ENCODE measurements at regions not wholly inside any gene's neighbourhood (a gene's known extent, or its start where the extent isn't known, plus 50 kb on each side); places are given as distances from the start of the nearest gene placed in this dataset.

GRCh38 chr12:105977652-105978051 lies 161.1 kb downstream of the NUAK1 start:
- no peak for DNase-seq

DNA sequence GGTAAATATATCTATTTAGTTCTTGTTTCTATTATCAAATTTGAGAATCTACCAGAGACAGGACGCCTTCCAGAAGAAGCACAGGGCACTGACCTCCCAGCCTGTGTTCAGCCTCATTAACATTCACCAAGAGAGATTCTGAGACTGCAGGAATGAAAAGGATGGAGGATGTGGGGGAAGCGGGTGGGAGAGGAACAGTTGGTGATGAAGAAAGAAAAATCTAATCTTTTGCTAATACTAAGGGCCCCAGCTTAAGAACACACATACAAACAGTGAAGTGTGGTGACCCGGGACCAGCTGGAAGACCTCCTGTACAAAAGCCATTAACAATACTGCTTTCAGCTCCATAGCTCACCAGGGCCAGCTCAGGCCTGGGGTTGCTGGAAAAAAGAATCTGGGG lies 160.5 kb downstream of the NUAK1 start:
- DNase-seq, result no peak

GRCh38 chr12:105978686-105979085 lies 160.1 kb downstream of the NUAK1 start:
- no peak for DNase-seq

DNA sequence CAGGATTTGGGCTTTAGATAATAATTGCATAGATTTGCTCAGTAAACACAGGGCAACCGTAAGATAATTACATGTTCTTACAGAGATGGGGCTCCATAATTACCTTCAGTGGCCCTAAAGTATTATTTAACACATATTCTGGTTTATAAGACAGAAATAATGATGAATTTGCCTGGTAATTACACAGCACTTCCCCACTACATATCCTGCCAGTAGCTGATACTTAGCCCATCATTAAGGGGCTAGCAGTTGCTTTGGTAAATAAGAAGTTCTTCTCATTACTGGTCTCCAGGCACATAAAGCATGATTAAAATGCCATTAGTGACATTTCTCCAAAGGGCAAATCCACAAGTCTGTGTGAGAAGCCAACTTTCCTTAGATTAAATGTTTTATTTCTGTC lies 158.7 kb downstream of the NUAK1 start:
- DNase-seq, result no peak

DNA sequence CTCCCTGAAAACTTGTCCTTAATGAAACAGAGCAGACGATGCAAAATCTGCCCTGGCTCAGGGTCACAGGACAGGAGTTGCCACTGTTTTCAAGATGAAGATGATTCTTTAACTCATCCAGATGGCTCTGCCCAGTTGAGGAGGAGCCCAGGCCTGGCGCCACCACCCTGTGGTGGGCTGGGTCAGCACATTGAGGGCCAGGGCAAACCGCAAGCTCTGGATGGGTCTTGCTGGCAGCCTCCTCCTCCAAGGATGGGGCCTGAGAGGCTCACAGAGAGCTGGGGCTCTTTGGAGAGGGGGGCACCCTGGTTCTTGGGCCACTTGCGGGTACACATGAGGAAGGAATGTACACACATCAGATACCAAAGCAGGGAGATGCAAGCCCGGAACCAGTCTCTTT lies 158.2 kb downstream of the NUAK1 start:
- no peak for DNase-seq

DNA sequence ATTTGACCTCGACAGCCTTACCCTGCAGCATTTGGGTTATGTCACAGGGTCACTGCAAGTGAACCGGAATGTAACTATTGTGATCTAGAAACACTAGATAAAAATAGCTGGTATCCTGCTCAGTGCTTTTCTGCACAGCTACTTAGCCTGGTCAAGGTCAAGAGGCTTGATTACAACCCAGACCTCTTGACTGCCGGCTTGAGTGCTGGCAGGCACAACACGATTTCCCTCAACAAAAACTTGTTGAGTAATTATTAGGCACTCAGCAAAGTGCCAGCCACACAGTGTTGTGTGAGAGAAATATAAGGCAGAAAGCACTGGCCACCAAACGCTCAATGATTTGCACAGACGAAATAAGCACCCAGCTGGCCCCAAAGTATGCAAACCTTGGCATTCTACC lies 156.7 kb downstream of the NUAK1 start:
- DNase-seq, result no peak

DNA sequence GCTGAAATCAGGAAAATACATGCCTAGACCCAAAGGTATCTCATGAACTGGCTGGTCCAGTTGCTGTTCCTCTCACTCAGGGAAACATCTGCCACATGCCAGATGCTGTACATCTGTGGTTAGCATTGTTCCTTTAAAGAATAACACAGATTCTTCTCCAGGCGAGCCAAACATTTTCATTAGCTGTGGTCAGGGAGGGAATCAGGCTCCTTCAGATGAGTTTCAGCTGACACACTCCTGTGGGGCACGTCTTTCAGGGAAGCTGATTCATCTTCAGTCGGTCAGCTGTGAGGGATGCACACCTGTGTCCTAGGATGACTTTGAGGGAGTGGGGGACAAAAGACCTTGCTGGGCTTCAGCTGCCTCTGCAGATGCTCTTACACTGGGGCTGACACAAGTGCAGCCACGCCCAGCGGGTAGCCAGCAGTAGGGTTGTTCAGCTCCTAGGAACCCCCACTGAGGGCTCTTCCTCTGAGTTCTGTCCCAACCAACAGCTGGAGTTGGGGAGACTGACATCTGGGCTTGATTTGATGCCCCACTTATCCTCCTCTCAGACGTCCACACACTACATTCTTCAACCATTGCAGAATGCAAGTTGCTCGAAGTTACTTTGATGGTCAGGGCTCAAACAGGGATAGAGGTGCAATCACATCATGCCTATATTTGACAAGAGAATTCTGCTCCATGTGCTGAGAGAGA lies 155.0 kb downstream of the NUAK1 start:
- no peak for DNase-seq

GRCh38 chr12:105985383-105985782 lies 153.4 kb downstream of the NUAK1 start:
- no peak for DNase-seq

- no peak for DNase-seq
Observed at GRCh38 chr12:105986779-105987684, 151.7 kb downstream of the NUAK1 start.

GRCh38 chr12:105987685-105988035 lies 151.1 kb downstream of the NUAK1 start:
- no peak for DNase-seq

GRCh38 chr12:105992849-105993740 lies 145.7 kb downstream of the NUAK1 start:
- DNase-seq, result no peak

DNA sequence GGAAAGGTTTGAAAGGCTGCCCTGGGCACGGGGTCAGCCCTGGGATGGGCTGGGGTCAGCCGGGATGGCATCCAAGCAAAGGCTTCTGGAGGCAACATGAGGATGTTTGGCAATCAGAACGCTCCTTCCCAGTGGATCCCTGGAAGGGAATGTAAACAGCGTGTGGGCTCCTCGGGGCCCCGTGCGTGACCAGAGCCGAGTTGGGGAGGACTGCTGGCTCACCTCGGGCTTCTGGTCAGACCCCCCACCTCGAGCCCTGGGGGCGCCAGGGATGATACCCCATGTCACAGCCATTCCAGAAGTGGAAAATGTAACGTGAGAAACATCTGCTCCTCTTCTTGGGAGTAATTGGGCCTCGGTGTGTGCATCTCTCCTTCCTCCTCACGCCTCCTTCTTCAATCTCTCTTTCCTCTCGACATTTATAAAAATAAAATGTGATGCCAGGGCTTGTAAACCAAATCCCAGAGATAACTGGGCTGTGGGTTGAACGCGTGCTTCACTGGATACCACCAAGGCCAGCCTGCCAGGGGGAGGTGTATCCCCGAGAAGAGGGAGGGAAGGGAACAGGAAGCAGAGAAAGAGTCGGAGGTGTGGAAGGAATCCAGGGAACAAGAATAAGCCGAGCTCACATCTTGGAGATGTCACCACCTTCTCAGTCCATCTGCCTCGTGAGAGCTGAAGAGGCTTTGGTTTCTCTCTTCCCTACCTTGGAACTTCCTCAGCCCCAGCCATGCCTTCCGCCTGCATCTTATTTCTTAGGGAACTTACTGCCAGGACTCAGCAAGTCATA lies 144.8 kb downstream of the NUAK1 start:
- DNase-seq, result no peak

GRCh38 chr12:105995961-105996431 lies 142.8 kb downstream of the NUAK1 start:
- DNase-seq, result no peak

GRCh38 chr12:105998561-105998960 lies 140.2 kb downstream of the NUAK1 start:
- no peak for DNase-seq

GRCh38 chr12:106000382-106001104 lies 138.2 kb downstream of the NUAK1 start:
- DNase-seq, result no peak

- DNase-seq, result no peak
Observed at GRCh38 chr12:106001105-106001836, 137.5 kb downstream of the NUAK1 start.

DNA sequence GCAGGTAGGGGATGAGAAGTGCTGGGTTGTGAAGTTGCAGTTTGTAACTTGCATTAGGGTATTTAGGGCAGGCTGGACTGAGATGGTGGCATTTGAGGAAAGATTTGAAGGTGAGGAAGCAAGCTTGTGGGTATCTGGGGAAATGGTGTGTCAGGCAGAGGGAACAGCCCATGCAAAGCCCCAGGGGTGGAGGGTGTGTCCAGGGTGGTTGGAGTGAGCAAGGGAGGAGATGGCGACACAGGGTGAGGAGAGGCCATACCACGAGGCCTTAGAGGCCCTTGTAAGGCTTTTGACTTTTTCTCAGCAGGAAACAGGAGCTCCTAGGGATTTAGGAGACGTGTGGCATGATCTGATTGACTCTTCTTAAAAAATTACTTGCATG lies 136.9 kb downstream of the NUAK1 start:
- DNase-seq, result no peak

- no peak for DNase-seq
Observed at GRCh38 chr12:106003297-106003696, 135.5 kb downstream of the NUAK1 start.

GRCh38 chr12:106004289-106004688 lies 134.5 kb downstream of the NUAK1 start:
- DNase-seq, result no peak

- DNase-seq, result no peak
Observed at GRCh38 chr12:106006382-106006781, 132.4 kb downstream of the NUAK1 start.

DNA sequence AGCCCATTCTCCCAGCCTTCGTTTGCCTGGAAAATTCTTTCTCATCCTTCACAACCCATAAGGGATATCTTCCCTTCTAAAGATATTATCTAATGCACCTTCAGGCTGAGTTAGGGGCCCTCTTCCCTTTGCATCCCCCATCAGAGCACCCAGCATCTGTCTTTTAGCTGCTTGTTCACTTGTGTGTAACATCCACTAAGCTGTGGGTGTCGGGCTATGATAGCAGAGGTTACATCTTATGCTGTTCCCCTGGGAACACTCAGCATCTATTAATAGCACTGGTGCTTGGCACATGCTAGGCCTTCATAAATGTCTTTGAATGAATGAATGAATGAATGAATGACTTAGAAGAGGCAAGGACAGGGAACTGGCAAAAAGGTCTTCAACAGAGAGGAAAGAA lies 131.8 kb downstream of the NUAK1 start:
- no peak for DNase-seq

Data from amniotic stem cell (primary cell).